Activated CD4-positive, alpha-beta T cell treated with anti-CD3 and anti-CD28 coated beads for 4 hours (primary cell): ENCODE measurements at regions not wholly inside any gene's neighbourhood (a gene's known extent, or its start where the extent isn't known, plus 50 kb on each side); places are given as distances from the start of the nearest gene placed in this dataset.

Experiments used
- DNase-seq, 2 donors: peaks; one replicate each; pipeline ENCODE4 v3.0.0-alpha.2; 2020

- no peak for DNase-seq
These were observed 1465.0 kb downstream of the EFNB2 start for GRCh38 chr13:105070452-105070851.

GRCh38 chr13:105069106-105069505 is 1466.4 kb downstream of the EFNB2 start:
- no peak for DNase-seq

GRCh38 chr13:105063676-105064075 is 1471.8 kb downstream of the EFNB2 start:
- DNase-seq: no peak

GRCh38 chr13:105059786-105060185 is 1475.7 kb downstream of the EFNB2 start:
- no peak for DNase-seq

- DNase-seq: no peak
These were observed 1476.9 kb downstream of the EFNB2 start for GRCh38 chr13:105058517-105058916.

GRCh38 chr13:105052711-105053110 is 1482.8 kb downstream of the EFNB2 start:
- no peak for DNase-seq

GRCh38 chr13:105050686-105051085 is 1484.8 kb downstream of the EFNB2 start:
- DNase-seq: no peak

GRCh38 chr13:105048677-105049076 is 1486.8 kb downstream of the EFNB2 start:
- DNase-seq: no peak

GRCh38 chr13:105047676-105048295 is 1487.7 kb downstream of the EFNB2 start:
- no peak for DNase-seq

GRCh38 chr13:105037110-105037509 is 1498.4 kb downstream of the EFNB2 start:
- DNase-seq: no peak

GRCh38 chr13:105035092-105035491 is 1500.4 kb downstream of the EFNB2 start:
- no peak for DNase-seq

- DNase-seq: no peak
These were observed 1501.5 kb downstream of the EFNB2 start for GRCh38 chr13:105033999-105034398.

- DNase-seq: no peak
These were observed 1504.2 kb downstream of the EFNB2 start for GRCh38 chr13:105031306-105031705.

- no peak for DNase-seq
These were observed 1504.6 kb downstream of the EFNB2 start for GRCh38 chr13:105030851-105031250.

- DNase-seq: no peak
These were observed 1516.4 kb downstream of the EFNB2 start for GRCh38 chr13:105019073-105019472.

GRCh38 chr13:105016266-105016665 is 1519.2 kb downstream of the EFNB2 start:
- no peak for DNase-seq

- no peak for DNase-seq
These were observed 1526.9 kb downstream of the EFNB2 start for GRCh38 chr13:105008604-105009003.

- DNase-seq: no peak
These were observed 1528.2 kb downstream of the EFNB2 start for GRCh38 chr13:105007166-105007808.

GRCh38 chr13:104996022-104996421 is 1539.4 kb downstream of the EFNB2 start:
- DNase-seq: no peak

GRCh38 chr13:104993708-104994107 is 1541.8 kb downstream of the EFNB2 start:
- no peak for DNase-seq

- DNase-seq: no peak
These were observed 1547.8 kb downstream of the EFNB2 start for GRCh38 chr13:104987621-104988020.

GRCh38 chr13:104984296-104984818 is 1551.1 kb downstream of the EFNB2 start:
- no peak for DNase-seq

GRCh38 chr13:104983601-104984000 is 1551.9 kb downstream of the EFNB2 start:
- DNase-seq: no peak

- DNase-seq: no peak
These were observed 1554.9 kb downstream of the EFNB2 start for GRCh38 chr13:104980586-104980985.
